HL-60 (cell line): ENCODE measurements at regions not wholly inside any gene's neighbourhood (a gene's known extent, or its start where the extent isn't known, plus 50 kb on each side); places are given as distances from the start of the nearest gene placed in this dataset.

Experiments
- GABPA ChIP-seq: IDR thresholded peaks from 2 replicates; pipeline ENCODE4 v1.6.1; 2012; ENCODE audit warnings: low read depth
- POLR2AphosphoS5 ChIP-seq: IDR thresholded peaks from 2 replicates; pipeline ENCODE4 v1.6.1; 2012; ENCODE audit warnings: low read depth
- SPI1 ChIP-seq: IDR thresholded peaks from 2 replicates; pipeline ENCODE4 v1.6.1; 2012; ENCODE audit warnings: low read depth, mild to moderate bottlenecking, borderline replicate concordance
- TF ChIP-seq, protein P1 (sequence below): IDR thresholded peaks from one replicate; pipeline ENCODE4 v1.5.1; 2011; ENCODE audit warnings: low read length, control low read depth, inconsistent platforms; ENCODE audit not compliant: insufficient read depth
- TF ChIP-seq, protein P2 (sequence below): IDR thresholded peaks from 2 replicates; pipeline ENCODE4 v1.6.1; 2012; ENCODE audit warnings: low read depth; ENCODE audit not compliant: insufficient replicate concordance

DNA sequence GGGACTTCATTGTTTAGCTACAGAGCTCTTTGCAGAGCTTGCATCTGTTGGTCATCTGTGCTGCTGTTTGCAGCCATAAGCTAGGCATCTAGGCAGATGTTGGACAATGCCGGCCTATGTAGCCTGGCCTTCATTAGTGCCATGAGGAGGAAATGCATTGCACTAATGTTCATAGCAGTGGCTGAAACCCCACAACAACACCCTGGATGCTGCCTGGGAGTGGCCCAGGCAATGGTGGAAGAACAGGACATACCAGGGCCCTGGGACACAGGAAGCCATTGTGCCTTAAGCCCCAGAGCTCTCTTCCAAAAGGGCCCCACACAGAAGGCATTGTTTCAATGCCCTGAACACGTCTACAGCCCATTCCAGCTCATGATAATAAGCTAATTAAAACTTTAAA is 131.5 kb upstream of the LYZL1 start:
- TF ChIP-seq POLR2AphosphoS5 (no peak), GABPA (no peak), SPI1 (no peak)
- TF ChIP-seq, protein P1, sequence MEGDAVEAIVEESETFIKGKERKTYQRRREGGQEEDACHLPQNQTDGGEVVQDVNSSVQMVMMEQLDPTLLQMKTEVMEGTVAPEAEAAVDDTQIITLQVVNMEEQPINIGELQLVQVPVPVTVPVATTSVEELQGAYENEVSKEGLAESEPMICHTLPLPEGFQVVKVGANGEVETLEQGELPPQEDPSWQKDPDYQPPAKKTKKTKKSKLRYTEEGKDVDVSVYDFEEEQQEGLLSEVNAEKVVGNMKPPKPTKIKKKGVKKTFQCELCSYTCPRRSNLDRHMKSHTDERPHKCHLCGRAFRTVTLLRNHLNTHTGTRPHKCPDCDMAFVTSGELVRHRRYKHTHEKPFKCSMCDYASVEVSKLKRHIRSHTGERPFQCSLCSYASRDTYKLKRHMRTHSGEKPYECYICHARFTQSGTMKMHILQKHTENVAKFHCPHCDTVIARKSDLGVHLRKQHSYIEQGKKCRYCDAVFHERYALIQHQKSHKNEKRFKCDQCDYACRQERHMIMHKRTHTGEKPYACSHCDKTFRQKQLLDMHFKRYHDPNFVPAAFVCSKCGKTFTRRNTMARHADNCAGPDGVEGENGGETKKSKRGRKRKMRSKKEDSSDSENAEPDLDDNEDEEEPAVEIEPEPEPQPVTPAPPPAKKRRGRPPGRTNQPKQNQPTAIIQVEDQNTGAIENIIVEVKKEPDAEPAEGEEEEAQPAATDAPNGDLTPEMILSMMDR: no peak
- TF ChIP-seq, protein P2, sequence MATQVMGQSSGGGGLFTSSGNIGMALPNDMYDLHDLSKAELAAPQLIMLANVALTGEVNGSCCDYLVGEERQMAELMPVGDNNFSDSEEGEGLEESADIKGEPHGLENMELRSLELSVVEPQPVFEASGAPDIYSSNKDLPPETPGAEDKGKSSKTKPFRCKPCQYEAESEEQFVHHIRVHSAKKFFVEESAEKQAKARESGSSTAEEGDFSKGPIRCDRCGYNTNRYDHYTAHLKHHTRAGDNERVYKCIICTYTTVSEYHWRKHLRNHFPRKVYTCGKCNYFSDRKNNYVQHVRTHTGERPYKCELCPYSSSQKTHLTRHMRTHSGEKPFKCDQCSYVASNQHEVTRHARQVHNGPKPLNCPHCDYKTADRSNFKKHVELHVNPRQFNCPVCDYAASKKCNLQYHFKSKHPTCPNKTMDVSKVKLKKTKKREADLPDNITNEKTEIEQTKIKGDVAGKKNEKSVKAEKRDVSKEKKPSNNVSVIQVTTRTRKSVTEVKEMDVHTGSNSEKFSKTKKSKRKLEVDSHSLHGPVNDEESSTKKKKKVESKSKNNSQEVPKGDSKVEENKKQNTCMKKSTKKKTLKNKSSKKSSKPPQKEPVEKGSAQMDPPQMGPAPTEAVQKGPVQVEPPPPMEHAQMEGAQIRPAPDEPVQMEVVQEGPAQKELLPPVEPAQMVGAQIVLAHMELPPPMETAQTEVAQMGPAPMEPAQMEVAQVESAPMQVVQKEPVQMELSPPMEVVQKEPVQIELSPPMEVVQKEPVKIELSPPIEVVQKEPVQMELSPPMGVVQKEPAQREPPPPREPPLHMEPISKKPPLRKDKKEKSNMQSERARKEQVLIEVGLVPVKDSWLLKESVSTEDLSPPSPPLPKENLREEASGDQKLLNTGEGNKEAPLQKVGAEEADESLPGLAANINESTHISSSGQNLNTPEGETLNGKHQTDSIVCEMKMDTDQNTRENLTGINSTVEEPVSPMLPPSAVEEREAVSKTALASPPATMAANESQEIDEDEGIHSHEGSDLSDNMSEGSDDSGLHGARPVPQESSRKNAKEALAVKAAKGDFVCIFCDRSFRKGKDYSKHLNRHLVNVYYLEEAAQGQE: no peak
